H9 (cell line): ENCODE measurements at regions not wholly inside any gene's neighbourhood (a gene's known extent, or its start where the extent isn't known, plus 50 kb on each side); places are given as distances from the start of the nearest gene placed in this dataset.

Experiments used
- DNase-seq: peaks from one replicate; pipeline ENCODE4 v3.0.0-alpha.2; 2017
- H2AFZ ChIP-seq: one replicate; pipeline ENCODE4 v1.6.1; 2013; ENCODE audit warnings: mild to moderate bottlenecking, low read length, control low read depth, moderate library complexity
- H2AK5ac ChIP-seq: 2 replicates; pipeline ENCODE4 v1.6.1; 2013; ENCODE audit warnings: low read length, control low read depth, mixed read lengths; ENCODE audit not compliant: insufficient read length
- H2BK120ac ChIP-seq: one replicate; pipeline ENCODE4 v1.6.1; 2013; ENCODE audit warnings: low read depth, mild to moderate bottlenecking, low read length, control low read depth, inconsistent platforms; ENCODE audit not compliant: poor library complexity, severe bottlenecking
- H2BK12ac ChIP-seq: 2 replicates; pipeline ENCODE4 v1.6.1; 2013; ENCODE audit warnings: low read length, control low read depth, mixed read lengths, low read depth; ENCODE audit not compliant: insufficient read length
- H2BK15ac ChIP-seq: 2 replicates; pipeline ENCODE4 v1.6.1; 2013; ENCODE audit warnings: low read depth, low read length, control low read depth
- H2BK20ac ChIP-seq: one replicate; pipeline ENCODE4 v1.6.1; 2013; ENCODE audit warnings: low read depth, mild to moderate bottlenecking, low read length, control low read depth, inconsistent platforms; ENCODE audit not compliant: poor library complexity, severe bottlenecking
- H2BK5ac ChIP-seq: 2 replicates; pipeline ENCODE4 v1.6.1; 2013; ENCODE audit warnings: low read length, control low read depth, mixed read lengths; ENCODE audit not compliant: insufficient read length
- H3K14ac ChIP-seq: 2 replicates; pipeline ENCODE4 v1.6.1; 2013; ENCODE audit warnings: low read length, control low read depth; ENCODE audit not compliant: insufficient read depth
- H3K18ac ChIP-seq: 2 replicates; pipeline ENCODE4 v1.6.1; 2013; ENCODE audit warnings: low read depth, mild to moderate bottlenecking, mixed read lengths, low read length, control low read depth; ENCODE audit not compliant: insufficient read length
- H3K23ac ChIP-seq: 2 replicates; pipeline ENCODE4 v1.6.1; 2013; ENCODE audit warnings: low read length, control low read depth, mixed read lengths, low read depth; ENCODE audit not compliant: insufficient read length
- H3K23me2 ChIP-seq: 2 replicates; pipeline ENCODE4 v1.6.1; 2013; ENCODE audit warnings: low read depth, mild to moderate bottlenecking, mixed read lengths, low read length, control low read depth; ENCODE audit not compliant: insufficient read length, poor library complexity, severe bottlenecking
- H3K27ac ChIP-seq: 2 replicates; pipeline ENCODE4 v1.5.1; 2013; ENCODE audit warnings: low read length, control low read depth, mixed read lengths, low read depth; ENCODE audit not compliant: insufficient read length
- H3K27me3 ChIP-seq: 2 replicates; pipeline ENCODE4 v1.6.1; 2013; ENCODE audit warnings: low read length, control low read depth, inconsistent platforms; ENCODE audit not compliant: insufficient read depth
- H3K4ac ChIP-seq: 2 replicates; pipeline ENCODE4 v1.6.1; 2013; ENCODE audit warnings: low read depth, mild to moderate bottlenecking, control low read depth, inconsistent platforms, low read length, moderate library complexity
- H3K4me1 ChIP-seq: 2 replicates; pipeline ENCODE4 v1.6.1; 2013; ENCODE audit warnings: low read length, control low read depth, inconsistent platforms; ENCODE audit not compliant: insufficient read depth
- H3K4me2 ChIP-seq: 2 replicates; pipeline ENCODE4 v1.6.1; 2013; ENCODE audit warnings: low read length, control low read depth, mixed read lengths; ENCODE audit not compliant: insufficient read length, insufficient read depth
- H3K56ac ChIP-seq: 2 replicates; pipeline ENCODE4 v1.6.1; 2013; ENCODE audit warnings: low read depth, mild to moderate bottlenecking, mixed read lengths, low read length, control low read depth; ENCODE audit not compliant: insufficient read length
- H3K79me1 ChIP-seq: 2 replicates; pipeline ENCODE4 v1.6.1; 2013; ENCODE audit warnings: low read depth, mild to moderate bottlenecking, moderate library complexity, low read length, control low read depth, inconsistent platforms; ENCODE audit not compliant: insufficient read depth, poor library complexity, severe bottlenecking
- H3K79me2 ChIP-seq: 2 replicates; pipeline ENCODE4 v1.6.1; 2013; ENCODE audit warnings: low read length, control low read depth, inconsistent platforms; ENCODE audit not compliant: insufficient read depth
- H3K9ac ChIP-seq: 2 replicates; pipeline ENCODE4 v1.6.1; 2013; ENCODE audit warnings: low read length, control low read depth, mixed read lengths; ENCODE audit not compliant: insufficient read length; ENCODE audit errors: extremely low read depth
- H3K9me3 ChIP-seq: one replicate; pipeline ENCODE4 v1.6.1; 2013; ENCODE audit warnings: low read depth, low read length, inconsistent platforms; ENCODE audit not compliant: control insufficient read depth
- H3T11ph ChIP-seq: one replicate; pipeline ENCODE4 v1.6.1; 2013; ENCODE audit warnings: mild to moderate bottlenecking, low read length, control low read depth, inconsistent platforms
- H4K20me1 ChIP-seq: one replicate; pipeline ENCODE4 v1.6.1; 2013; ENCODE audit not compliant: control insufficient read depth, insufficient read length, insufficient read depth
- H4K5ac ChIP-seq: 2 replicates; pipeline ENCODE4 v1.6.1; 2013; ENCODE audit warnings: low read depth, mild to moderate bottlenecking, mixed read lengths, low read length, control low read depth; ENCODE audit not compliant: insufficient read length
- H4K8ac ChIP-seq: replicated peaks from 2 replicates; pipeline ENCODE4 v1.6.1; 2013; ENCODE audit warnings: low read length, control low read depth, mixed read lengths, low read depth; ENCODE audit not compliant: insufficient read length
- H4K91ac ChIP-seq: 2 replicates; pipeline ENCODE4 v1.6.1; 2013; ENCODE audit warnings: low read depth, mild to moderate bottlenecking, moderate library complexity, mixed read lengths, low read length, control low read depth; ENCODE audit not compliant: insufficient read length
- H3K27ac Mint-ChIP-seq, 3 experiments: 2 replicates in 2 of 3; 3 replicates in 1 of 3; pipeline ENCODE4 v1.8.0; 2020 to 2021; ENCODE audit warnings: mixed read lengths in 3 of 3, mild to moderate bottlenecking in 1 of 3, moderate library complexity in 1 of 3
- H3K27me3 Mint-ChIP-seq: 2 replicates; pipeline ENCODE4 v1.8.0; 2021; ENCODE audit warnings: low read depth, mild to moderate bottlenecking, moderate library complexity, mixed read lengths
- H3K36me3 Mint-ChIP-seq, 3 experiments: 2 replicates in 2 of 3; 3 replicates in 1 of 3; pipeline ENCODE4 v1.8.0; 2020 to 2021; ENCODE audit warnings: low read depth in 3 of 3, mixed read lengths in 3 of 3; ENCODE audit not compliant: insufficient read depth in 1 of 3
- H3K4me1 Mint-ChIP-seq, 2 experiments: 2 replicates each; pipeline ENCODE4 v1.8.0; 2020; ENCODE audit warnings: mixed read lengths in 2 of 2
- H3K4me3 Mint-ChIP-seq, 2 experiments: 2 replicates in 1 of 2; 3 replicates in 1 of 2; pipeline ENCODE4 v1.8.0; 2020 to 2021; ENCODE audit warnings: mild to moderate bottlenecking in 2 of 2, mixed read lengths in 2 of 2, moderate library complexity in 1 of 2
- H3K9me3 Mint-ChIP-seq, 2 experiments: 2 replicates in 1 of 2; 3 replicates in 1 of 2; pipeline ENCODE4 v1.8.0; 2020; ENCODE audit warnings: mild to moderate bottlenecking in 2 of 2, mixed read lengths in 2 of 2, moderate library complexity in 1 of 2
- WGBS: extraction: QIAGEN DNeasy Blood & Tissue Kit; methylation state at CpG from one replicate; pipeline ENCODE4 v1.1.7; 2013; ENCODE audit warnings: missing lambda C conversion rate, low lambda C conversion rate, mixed read lengths; ENCODE audit not compliant: insufficient read length; ENCODE audit errors: extremely low coverage; 5-methylcytosine and 5-hydroxymethylcytosine counted together
- TF ChIP-seq, protein P1 (sequence below): fragments of 200-600 bp; sonication (generic); conservative IDR thresholded peaks from 3 replicates; pipeline ENCODE4 v1.8.0; 2021; ENCODE audit warnings: antibody characterized with exemption, mild to moderate bottlenecking

DNA sequence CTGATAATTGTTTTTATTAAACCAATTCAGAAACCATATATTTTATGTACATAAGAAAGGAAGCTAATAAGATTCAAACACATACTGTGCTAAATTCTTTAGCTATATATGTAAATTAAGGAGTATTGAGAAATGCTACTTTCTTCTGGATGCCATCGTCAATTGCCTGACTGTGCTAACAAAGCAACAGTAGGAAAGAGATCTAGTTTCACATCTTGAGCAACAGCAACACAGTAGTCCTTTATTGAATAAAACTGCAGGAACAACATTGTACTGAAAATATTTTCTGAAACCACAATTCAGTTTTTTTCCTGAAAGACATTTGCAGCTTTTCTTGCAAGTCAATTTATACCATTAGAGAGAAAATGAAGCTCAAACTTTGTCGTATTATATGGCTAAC is 1404.9 kb upstream of the SLC39A10 start:
- no peaks in the 10 kb centered on the region for H3K27me3 Mint-ChIP-seq
- Histone ChIP-seq H2BK5ac (no peak overlapping the region), H3K9me3 (no peaks in the 10 kb centered on the region), H3K56ac (no peak overlapping the region), H3K18ac (no peak overlapping the region), H2BK20ac (no peak overlapping the region), H4K91ac (no peak overlapping the region), H4K8ac (no peak overlapping the region), H3K23me2 (no peaks in the 10 kb centered on the region), H2BK120ac (no peak overlapping the region), H3K23ac (no peak overlapping the region), H3K79me2 (no peaks in the 10 kb centered on the region), H3K27ac (no peak overlapping the region), H4K5ac (no peak overlapping the region), H3K79me1 (no peaks in the 10 kb centered on the region), H2AFZ (no peak overlapping the region), H4K20me1 (no peaks in the 10 kb centered on the region), H3K9ac (no peak overlapping the region), H2AK5ac (no peak overlapping the region), H3K4ac (no peak overlapping the region), H3K4me1 (no peaks in the 10 kb centered on the region), H2BK15ac (no peak overlapping the region), H3K27me3 (no peaks in the 10 kb centered on the region), H3K14ac (no peak overlapping the region), H2BK12ac (no peak overlapping the region), H3T11ph (no peak overlapping the region), H3K4me2 (no peak overlapping the region)
- no peak overlapping the region; a peak in 1 of 7 replicates for H3K27ac Mint-ChIP-seq
- H3K36me3 Mint-ChIP-seq = no peaks in the 10 kb centered on the region; a peak in 1 of 7 replicates
- DNase-seq = no peak
- H3K9me3 Mint-ChIP-seq = peaks cover 0 to 3% of the 10 kb centered on the region in 2 experiments; a peak in 2 of 5 replicates
- TF ChIP-seq, protein P1, sequence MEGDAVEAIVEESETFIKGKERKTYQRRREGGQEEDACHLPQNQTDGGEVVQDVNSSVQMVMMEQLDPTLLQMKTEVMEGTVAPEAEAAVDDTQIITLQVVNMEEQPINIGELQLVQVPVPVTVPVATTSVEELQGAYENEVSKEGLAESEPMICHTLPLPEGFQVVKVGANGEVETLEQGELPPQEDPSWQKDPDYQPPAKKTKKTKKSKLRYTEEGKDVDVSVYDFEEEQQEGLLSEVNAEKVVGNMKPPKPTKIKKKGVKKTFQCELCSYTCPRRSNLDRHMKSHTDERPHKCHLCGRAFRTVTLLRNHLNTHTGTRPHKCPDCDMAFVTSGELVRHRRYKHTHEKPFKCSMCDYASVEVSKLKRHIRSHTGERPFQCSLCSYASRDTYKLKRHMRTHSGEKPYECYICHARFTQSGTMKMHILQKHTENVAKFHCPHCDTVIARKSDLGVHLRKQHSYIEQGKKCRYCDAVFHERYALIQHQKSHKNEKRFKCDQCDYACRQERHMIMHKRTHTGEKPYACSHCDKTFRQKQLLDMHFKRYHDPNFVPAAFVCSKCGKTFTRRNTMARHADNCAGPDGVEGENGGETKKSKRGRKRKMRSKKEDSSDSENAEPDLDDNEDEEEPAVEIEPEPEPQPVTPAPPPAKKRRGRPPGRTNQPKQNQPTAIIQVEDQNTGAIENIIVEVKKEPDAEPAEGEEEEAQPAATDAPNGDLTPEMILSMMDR = no peak
- no CpG with 5 or more reads among the region's 2 CpGs for WGBS
- H3K4me3 Mint-ChIP-seq = no peak overlapping the region
- peaks cover 4 to 8% of the 10 kb centered on the region in 2 experiments for H3K4me1 Mint-ChIP-seq
